ENCODE measurements at regions not wholly inside any gene's neighbourhood (a gene's known extent, or its start where the extent isn't known, plus 50 kb on each side); places are given as distances from the start of the nearest gene placed in this dataset.

- TF ChIP-seq CTCF (IDR thresholded peaks at IDR 0.05) (no peak), EP300 (IDR thresholded peaks at IDR 0.05) (no peak), POLR2A (IDR thresholded peaks at IDR 0.05) (no peak), POLR2AphosphoS5 (IDR thresholded peaks at IDR 0.05) (no peak)
Measured at GRCh38 chr6:145454006-145454405, 281.3 kb downstream of the EPM2A start.
